ENCODE measurements at regions not wholly inside any gene's neighbourhood (a gene's known extent, or its start where the extent isn't known, plus 50 kb on each side); places are given as distances from the start of the nearest gene placed in this dataset.

DNA sequence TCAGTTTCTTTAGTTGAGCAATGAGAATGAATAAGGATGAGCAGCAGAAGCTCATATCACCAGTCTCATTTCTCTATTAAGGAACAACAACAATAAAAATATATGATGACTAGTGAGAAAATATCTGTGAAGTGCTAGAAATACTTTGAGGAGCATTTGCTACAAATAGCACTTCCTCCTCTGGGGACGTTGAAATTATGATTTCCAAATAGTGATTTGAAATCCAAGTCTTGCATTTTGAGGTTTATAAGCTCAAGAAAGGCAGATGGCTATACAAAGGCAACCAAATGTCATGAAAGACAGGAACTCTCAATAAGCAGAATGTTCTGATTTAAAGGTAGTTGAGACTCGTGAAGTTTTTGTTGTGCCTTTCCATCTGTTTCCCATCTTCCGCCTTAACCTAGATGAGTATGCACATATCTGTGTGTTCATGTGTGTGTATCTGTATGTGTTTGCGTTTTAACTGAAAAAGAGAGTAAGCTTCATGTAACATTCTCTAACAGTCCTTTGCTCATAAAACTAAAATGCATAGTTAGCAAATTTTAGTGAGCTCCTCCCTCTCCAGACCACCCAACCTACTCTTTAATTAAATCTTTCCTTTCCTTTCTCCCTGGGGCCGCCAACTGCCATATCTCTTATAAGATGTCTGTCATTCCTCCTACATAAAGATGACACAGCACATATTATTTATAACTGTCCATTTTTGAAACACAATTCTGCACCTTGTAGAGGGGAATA, 222.6 kb upstream of the RASGEF1B start:
- TF ChIP-seq, protein P1, sequence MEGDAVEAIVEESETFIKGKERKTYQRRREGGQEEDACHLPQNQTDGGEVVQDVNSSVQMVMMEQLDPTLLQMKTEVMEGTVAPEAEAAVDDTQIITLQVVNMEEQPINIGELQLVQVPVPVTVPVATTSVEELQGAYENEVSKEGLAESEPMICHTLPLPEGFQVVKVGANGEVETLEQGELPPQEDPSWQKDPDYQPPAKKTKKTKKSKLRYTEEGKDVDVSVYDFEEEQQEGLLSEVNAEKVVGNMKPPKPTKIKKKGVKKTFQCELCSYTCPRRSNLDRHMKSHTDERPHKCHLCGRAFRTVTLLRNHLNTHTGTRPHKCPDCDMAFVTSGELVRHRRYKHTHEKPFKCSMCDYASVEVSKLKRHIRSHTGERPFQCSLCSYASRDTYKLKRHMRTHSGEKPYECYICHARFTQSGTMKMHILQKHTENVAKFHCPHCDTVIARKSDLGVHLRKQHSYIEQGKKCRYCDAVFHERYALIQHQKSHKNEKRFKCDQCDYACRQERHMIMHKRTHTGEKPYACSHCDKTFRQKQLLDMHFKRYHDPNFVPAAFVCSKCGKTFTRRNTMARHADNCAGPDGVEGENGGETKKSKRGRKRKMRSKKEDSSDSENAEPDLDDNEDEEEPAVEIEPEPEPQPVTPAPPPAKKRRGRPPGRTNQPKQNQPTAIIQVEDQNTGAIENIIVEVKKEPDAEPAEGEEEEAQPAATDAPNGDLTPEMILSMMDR (IDR thresholded peaks at IDR 0.05): no peak
- TF ChIP-seq TCF7L2 (IDR thresholded peaks at IDR 0.05; ENCODE audit: low read depth, low read length): no peak
- no peak for TF ChIP-seq POLR2AphosphoS5 (IDR thresholded peaks at IDR 0.05; ENCODE audit: low read depth, low read length)
- no peak for TF ChIP-seq SIN3A (IDR thresholded peaks at IDR 0.05; ENCODE audit: borderline replicate concordance, insufficient read depth, low read depth, low read length)

All from Panc1 (cell line).